ENCODE measurements at regions not wholly inside any gene's neighbourhood (a gene's known extent, or its start where the extent isn't known, plus 50 kb on each side); places are given as distances from the start of the nearest gene placed in this dataset.
"Not testable (repeated sequence)": the region's sequence is repeated elsewhere in the genome, so short reads cannot be mapped to it uniquely, and the experiment has no call there.

DNA sequence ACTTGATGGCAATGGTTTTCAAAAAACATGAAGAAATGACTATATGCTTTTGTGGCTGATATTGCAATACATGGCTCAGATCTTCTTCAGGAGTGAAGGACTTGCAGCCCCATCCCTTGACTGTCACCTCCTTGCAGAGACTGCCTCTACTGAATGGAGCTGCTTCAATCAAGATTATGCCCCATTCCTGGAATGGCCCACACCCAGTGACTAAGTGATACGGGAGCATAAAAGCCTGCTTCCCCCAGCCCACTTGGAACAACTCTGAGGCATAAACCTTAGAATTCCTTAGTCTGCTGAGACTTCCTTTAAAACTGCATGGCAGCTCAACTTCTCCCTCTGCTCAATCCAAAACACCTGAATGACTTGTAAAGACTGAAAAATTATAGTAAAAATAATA lies 957.1 kb downstream of the SORCS3 start:
- DNase-seq = no peak

DNA sequence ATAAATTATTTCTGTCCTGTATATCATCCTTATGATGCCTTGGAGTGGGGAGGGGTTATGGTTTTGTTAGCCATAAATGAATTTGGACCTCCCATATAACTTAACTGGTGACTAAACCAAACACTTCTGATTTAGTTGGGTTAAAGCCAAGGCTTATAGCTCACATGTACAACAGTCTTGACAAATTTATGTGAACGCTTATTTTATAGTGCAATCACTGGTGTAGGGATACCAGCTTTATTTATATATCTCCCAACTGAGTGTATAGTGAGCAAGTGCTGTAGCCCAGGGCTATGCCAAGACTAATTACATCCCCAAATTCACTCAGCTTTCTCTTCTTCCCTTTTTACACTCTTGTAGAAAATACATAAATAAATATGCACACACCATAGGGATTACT lies 956.2 kb downstream of the SORCS3 start:
- DNase-seq = no peak

DNA sequence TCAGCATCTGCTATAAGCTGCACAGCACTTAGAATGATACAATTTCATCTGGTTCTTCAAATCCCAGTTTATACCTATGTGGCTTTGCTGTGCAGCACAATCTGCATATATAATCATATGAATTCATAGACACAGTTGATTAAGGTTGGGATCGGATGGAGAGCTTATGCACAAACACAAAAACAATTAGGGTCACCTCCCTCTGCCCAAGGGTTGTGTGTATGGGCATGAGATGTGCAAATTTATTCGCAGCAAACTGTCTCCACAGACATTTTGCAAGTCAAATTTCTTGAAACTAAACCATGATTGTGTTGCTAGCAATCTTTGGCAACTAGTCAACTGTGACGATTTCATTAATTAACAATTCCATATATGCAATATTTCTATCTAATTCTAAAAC lies 955.7 kb downstream of the SORCS3 start:
- DNase-seq = no peak

DNA sequence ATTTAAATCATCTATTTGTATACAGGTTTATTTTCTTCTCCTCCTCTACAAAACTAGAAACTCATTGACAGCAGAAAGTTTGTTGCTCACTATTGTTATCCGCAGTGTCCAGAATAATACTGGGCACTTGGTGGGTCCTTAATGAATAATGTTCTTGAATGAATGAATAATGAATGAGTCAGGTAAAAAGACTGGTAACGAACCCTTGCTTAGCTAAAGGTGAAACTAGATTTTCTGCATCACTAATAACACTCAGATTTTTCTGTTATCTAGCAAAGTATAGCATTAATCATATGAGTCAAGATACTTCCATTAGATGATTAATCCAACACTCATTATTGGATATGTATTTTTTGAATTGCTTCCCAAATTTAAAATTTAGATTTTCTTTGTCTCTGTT lies 953.2 kb downstream of the SORCS3 start:
- no peak for DNase-seq

DNA sequence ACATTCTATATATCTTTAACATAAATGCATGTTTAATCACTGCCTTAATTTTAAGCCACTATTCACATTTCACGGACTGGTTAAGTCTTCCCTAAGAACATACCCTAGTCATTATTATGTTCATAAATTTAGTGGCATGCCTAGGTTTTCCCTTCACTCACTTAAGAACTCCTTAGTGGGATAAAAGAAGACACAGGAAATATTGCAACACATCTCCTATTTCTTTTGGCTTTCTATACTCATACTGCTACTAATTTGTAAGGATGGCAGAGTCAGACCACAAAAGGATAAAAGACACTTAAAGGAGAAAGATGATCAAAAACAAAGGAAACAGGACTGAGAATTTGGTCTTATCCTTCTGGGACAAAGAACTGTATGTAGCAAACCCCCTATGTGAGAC lies 951.4 kb downstream of the SORCS3 start:
- DNase-seq = no peak

DNA sequence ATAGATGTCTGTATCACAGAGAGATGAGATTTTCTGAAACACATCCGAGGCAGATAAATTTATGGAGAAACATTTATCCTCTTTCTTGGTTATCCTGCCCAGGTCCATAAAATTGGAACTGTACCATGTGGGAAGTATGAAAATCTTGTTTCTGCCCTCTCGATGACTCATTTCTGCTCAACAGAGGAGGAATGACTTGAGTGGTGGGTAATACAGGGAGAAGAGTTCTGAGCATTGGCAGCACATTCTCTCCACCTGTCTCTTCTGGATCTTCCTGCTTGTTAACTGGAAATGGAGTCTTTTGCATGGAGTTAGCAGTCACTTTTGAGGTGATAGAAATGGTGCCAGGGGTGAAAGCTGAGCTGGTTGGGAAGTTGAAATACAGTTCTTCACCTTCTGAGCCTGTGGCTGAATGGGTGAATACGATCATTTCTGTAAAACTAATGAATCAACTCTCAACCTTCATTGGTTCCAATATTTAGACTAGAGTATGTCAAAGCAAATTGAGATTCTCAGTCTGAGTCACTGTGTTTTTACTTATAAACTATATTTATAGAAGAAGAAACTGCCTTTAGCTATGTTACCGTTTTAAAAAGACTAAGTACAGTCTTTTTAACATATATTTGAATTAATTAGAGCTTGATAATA lies 945.5 kb downstream of the SORCS3 start:
- no peak for DNase-seq

DNA sequence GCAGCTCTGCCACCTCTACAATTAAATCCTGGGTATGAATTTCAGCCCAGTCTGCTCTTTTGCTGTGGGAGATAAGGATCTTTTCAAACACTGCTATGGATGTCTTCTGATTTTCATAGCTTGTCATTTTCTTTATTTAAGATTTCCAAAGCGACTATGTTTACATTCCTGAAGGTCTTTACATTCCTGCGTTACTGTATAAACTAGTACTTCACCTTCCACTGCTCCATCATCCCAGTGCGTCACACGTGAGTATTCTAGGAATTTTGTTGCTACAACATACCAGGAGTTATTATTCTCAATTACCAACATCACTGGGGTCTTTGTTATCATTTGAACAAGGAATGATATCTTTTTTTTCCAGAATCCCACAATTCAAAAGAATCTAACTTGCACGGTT lies 944.7 kb downstream of the SORCS3 start:
- DNase-seq = no peak

DNA sequence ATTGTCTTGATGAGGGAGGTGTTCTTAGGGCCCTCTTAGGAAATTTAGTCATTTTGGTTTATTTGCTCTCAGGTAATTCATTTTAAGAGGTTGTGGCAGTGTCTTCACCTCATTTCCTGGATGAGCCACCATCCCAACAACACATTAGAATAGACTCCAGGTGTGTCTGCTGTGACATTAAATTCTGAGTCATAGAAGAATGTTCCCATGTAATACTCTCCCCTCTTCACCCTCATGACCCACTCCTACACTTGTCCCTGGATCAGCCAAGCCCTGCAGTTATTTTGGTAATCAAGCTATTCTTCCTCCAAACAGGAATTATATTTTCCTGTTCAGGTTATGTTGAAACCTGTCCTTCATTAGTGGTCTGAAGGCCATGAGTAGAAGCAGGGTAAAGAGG lies 944.1 kb downstream of the SORCS3 start:
- no peak for DNase-seq

DNA sequence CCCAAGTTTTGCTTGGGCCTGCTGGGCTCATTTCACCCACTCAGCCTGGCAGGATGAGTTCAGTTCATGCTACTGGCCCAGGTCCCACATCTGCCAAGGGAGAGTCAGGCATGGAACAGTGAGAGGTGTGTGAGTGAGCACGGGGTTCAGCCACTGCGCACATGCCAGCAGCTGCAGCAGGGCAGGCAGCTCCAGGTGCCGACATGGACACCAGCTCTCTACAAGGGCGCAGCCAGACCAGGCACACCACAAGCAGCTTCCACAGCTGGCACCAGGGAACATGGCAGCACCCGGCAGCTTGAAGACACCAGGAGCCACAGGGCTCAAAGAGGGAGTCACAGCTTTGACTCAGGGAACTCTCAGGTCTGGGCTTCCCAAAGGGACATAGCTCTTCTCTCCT lies 938.0 kb downstream of the SORCS3 start:
- DNase-seq = no peak

DNA sequence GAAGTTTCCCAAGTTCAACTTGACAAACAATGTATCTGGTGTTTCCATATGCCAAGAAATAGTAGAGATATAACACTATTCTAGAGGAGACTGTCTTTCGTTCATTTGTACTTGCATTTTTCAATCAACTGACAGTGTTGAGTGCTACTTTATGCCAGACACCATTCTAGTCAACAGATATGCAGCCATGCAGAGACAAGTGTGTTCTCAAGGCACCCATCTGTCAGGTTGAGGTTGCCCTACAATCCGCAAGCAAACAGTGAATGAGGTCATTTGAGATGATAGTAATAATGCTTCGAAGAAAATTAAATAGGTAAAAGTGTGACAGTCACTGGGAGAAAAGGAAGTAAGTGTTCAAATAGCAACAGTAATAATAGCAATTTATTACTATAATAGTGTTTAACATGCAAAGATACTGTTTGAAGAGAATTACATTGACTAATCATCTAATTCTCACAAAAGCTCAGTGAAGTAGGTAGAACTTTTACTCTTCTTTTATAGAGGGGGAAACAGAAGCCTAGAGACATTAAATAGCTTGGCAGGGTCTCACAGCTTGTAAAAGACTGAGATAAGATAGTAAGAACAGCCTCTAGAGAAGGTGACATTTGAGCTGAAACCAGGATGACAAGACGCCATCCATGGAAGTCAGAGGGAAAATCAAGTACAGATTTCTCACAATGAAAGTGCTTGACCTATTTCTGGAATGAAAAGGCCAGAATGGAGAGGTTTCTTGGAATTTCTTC lies 936.9 kb downstream of the SORCS3 start:
- no peak for DNase-seq

DNA sequence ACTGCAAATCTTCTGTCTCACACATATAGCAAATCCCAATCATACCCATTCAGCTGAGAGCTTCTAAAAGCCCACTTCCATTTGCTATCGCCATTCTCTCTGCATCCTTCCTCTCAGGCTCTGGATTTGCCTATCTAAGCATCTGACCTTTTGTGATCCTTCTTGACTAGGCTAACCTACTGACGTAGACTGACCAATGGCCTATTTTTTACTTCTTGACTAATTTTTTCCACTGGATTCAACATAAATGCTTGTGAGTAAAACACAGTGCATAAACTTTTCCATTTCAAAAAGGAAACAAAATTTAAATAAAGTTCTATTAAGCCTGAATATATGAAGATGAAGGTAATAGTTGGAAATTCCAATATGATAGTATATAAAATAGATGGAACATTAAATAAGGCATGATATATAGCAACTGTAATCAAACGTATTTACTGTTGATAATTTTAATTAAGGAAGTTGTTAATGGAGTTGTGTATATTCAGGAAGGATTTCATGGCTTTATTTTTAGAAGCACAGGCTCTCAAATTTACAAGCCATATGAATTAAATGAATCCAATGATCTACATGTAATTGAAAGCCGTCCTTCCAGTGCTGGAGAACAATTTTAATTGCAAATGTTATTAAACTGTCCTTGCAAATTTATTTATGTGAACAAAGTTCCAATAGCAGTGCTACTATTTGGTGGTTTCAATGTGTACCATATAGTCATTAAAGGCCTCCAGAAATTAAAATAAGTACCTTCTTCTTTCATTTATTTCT lies 918.4 kb downstream of the SORCS3 start:
- no peak for DNase-seq

DNA sequence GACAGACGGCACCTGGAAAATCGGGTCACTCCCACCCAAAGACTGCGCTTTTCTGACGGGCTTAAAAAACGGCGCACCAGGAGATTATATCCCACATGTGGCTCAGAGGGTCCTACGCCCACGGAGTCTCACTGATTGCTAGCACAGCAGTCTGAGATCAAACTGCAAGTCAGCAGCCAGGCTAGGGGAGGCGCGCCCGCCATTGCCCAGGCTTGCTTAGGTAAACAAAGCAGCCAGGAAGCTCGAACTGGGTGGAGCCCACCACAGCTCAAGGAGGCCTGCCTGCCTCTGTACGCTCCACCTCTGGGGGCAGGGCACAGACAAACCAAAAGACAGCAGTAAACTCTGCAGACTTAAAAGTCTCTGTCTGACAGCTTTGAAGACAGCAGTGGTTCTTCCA lies 909.4 kb downstream of the SORCS3 start:
- not testable (repeated sequence) for DNase-seq

DNA sequence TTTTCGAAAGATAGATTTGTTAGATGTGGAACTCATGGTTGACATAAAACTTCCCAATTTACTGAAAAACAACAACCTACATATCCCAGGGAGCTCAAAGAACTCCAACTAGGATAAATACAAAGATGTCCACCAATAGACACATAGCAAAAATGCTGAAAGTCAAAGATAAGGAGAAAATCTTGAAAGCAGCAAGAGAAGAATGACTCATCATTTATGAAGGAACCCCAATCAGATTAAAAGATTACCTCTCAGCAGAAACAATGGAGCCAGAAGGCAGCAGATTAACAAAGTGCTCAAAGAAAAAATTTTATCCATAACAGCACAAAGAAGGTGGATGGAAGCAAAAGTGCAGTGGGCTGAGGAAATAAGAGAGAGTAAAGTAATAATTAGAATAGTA lies 908.6 kb downstream of the SORCS3 start:
- DNase-seq = no peak

DNA sequence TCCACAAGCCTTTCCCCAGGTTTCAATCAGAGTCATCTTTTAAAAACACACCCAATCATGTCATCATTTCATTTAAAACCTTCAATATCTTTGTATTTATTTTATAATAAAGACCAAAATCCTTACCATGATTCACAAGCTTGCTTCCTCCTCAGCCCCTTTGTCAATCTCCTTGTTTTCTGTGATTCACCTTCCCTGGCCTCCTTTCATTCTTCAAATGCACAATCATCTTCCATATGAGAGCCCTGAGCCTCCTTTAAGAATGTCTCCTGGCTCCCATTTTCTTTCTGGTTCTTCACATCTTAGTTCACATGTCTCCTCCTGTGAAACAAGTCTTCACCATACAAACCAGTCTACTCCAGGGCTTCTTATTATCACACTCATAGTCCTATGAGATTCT lies 904.0 kb downstream of the SORCS3 start:
- no peak for DNase-seq

DNA sequence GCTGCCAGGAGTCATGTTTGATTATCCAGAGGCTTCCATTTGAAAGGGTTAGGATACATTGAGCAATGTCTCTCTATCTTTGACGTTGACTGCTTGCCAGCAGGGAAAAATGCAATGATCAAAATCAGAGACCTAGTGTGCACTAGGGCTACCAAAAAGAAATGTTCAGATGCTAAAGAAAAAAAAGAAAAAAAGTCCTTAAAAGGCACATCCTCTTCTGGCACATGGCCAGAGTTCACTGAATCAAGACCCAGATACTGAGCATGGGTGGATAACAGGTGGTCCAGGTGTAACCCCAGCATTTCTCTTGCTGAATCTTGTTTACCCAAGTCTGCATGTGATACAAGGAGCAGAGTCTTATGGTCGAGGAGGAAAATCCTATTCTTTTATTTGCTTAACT lies 899.3 kb downstream of the SORCS3 start:
- DNase-seq = no peak

DNA sequence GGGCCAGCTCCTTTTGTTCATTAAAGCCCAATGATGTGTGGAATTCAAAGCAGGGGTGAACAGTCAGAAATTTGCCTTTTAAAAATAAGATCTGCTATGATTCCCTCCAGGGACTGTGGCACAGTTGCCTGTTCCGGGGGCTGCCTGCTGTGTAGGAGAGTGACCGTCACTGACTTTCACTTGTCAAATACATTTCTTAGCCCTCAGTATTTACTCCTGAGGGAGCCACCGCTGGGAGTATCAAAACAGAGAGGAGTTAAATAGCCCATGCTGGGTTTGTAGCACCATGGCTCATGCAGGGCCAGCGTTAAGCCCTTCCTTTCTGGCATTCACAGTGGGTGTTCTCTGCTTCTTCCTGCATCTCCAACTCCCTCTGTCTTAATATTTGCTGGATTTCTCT lies 897.8 kb downstream of the SORCS3 start:
- DNase-seq = no peak

DNA sequence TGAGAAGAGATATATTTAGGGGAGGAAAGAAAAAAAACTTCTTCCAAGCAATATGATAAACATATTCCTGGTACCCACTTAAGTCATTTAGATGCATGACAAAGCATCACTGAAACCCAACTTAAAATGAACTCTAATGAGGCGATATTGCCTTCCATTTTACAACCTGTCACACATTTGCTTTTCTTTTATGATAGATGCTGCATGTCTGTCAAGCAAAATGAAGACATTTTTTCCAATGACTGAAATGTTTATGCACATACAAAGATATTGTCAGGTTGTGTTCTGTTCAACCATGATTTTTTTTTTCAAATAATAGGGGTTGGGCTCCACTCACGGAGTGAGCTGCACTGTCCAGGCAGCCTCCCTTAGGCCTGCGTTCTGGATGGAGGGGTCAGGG lies 894.4 kb downstream of the SORCS3 start:
- DNase-seq = no peak

DNA sequence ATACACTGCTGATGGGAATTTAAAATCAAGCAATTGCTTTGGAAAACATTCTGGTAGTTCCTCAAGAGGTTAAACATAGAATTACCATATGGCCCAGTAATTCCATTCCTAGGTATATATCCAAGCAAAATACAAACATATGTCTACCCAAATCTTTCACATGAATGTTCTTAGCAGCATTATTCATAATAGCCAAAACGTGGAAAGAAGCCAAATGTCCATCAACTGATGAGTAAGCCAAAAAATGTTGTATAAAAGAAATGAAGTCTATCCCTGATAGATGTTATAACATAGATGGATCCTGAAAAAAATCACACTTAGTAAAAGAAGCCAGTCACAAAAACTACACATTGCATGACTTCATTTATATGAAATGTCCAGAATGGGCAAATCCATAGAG lies 893.0 kb downstream of the SORCS3 start:
- no peak for DNase-seq

DNA sequence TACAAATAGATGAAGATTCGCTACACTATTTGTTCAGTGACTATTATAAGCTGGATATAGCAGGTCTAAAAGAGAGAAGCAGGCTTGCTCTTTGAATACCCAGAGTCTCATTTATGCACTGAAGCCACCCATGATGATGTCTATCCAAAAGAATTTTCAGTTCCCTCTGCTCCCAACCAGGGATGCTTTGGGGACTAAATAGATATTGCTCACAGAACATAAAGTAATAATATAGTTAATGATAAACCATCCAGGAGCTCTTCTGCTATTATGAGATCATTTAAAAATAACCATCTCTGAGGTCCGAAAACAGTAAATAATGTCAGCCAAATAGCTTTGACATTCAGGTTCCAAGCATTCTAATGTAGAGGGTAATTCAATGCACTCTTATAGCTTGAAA lies 875.4 kb downstream of the SORCS3 start:
- no peak for DNase-seq

DNA sequence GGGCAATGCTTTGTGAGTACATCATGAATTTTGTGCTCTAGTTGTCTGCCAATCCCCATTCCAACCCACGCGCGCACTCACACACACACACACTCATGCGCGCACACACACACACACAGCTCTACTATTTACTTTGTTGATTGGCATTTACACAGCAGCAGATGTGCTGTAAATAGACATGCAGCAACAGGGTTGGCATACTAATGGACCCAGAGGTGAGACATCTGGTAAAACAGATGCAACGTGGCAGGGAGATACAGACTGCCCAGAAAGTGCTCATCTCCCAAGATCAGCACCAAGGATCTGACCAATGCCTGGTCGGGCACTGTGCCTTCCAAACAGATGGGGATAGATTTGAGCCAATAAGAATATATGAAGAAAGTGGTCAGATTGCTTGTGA lies 873.0 kb downstream of the SORCS3 start:
- DNase-seq = no peak

DNA sequence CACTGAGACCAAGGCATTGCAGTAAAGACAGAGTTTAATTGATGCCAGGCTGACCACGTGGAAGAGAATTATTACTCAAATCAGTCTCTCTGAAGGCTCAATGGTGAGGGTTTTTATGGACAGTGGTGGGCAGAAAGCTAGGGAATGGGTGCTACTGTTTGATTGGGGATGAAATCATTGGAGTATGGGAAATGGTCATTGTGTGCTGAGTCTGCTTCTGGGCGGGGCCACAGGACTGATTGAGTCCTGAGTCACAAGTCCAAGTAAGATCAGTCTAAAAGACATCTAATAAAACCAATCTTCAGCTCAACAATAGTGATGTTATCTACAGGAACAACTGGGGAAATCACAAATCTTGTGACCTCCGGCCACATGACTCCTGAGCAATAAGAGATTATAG lies 868.4 kb downstream of the SORCS3 start:
- no peak for DNase-seq

DNA sequence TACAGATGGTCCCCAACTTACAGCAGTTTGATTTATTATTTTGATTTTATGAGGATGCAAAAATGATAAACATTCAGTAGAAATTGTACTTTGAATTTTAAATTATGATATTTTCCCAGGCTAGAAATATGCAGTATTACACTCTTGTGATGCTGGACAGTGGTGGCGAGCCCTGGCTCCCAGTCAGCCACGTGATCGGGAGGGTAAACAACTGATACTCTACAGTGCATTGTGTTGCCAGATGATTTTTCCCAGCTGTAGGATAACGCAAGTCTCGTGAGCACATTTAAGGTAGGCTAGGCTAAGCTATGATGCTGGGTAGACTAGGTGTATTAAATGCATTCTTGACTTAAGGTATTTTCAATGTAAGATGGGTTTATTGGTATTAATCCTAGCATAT lies 865.2 kb downstream of the SORCS3 start:
- DNase-seq = no peak

DNA sequence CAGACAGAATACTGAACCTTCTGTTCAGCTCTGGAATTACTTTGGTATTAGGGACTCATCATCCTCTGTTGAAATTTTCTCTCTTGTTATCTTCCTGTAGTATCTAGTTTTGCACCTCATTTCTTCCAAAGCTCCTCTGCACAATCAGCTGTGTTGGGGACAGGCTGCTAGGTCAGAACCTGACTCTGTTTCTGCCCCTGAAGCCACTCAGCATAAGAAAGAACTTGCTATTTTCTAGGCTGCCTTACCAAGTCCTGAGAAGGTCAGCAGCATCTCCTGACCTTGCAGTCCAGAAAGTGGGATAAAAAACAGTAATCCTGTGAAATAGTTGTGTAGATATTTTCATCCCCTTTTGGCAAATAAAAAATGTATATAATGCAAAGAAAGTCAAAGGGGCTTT lies 862.6 kb downstream of the SORCS3 start:
- DNase-seq = no peak

DNA sequence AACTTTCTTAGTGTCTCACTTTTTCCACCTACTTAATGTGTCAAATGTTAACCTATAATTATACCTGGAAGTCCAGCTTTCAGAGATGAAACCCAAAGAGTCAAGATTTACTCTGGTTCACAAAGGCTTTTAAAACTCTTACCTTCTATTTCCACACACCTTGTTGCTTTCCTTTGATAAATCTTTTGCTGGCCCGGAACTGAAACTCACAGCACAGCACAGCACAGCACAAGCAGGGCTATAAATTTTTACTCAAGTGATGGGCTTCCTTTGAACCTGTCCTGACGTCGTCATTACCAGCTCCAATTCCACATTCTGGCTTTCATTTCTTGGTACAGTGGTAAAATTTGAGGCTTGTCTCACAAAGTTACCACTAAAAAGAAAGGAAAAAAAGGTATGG lies 861.0 kb downstream of the SORCS3 start:
- no peak for DNase-seq
